GM21737 (cell line): ENCODE measurements at regions not wholly inside any gene's neighbourhood (a gene's known extent, or its start where the extent isn't known, plus 50 kb on each side); places are given as distances from the start of the nearest gene placed in this dataset.

Experiments
- ATAC-seq: cut with Tn5 transposase; IDR thresholded peaks from one replicate; pipeline ENCODE4 v1.9.1; 2021; ENCODE audit warnings: mild to moderate bottlenecking, moderate library complexity; ENCODE audit not compliant: unreplicated experiment

DNA sequence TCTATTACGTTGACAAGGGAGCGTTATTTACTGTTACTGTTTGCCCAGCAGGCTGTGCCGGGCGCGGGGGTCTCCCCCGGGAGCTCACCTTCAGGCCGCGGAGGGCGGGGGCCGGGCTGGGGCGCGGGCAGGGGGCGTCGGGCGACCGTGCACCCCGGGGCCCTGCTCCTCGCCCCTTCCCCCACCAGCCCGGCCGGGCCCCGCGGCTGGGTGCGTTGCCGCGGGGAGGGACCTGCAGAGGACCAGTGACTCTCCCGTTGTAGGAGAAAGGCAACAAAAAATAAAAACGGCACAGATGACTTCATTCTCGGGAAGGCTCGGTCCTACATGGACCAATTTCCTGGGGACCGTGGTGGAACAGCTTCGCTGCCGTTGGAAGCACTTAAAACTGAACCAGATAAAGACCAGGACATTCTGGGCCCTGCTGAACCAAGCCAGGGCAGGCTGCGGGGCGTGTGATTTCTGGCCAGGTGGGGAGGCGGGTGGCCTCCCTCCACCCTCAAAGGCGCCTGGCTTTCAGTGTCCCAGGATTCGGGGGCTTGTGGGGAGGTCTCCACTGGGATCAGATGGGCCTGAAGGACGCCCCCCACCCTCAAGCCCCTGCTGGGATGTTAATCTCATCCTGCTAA is 57.4 kb downstream of the IGLL1 start:
- no peak for ATAC-seq

DNA sequence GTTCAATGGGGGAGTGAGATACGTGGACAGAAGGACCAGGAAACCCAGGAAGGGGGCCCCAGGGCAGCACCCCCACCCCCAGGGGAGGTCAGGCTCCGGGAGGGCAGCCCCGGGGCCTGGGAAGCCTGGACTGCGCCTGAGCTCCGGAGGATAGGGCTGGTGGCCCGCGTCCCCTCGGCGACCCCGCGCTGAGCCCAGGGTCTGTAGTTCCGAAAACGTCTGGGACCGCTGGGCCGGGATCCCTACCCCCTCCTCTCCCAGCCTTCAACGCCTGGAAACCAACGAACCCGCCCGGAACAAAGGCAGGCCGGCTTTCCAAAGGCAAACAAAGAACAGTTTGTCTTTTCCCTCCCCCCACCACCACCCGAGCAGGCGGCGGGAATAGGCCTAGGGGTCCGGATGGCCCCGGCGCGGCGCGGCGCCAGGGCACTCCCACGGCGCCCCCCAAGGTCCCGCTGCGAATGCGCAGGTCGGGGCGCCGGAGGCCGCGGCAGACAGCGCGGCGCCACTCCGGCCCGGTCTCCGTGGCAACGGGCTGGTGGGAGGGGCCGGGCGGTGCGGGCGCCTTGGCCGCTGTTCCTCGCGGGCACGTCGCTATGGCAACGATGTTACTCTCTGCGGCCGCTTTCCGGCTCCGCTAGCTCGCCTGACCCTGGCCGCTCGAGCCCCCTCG is 58.5 kb downstream of the IGLL1 start:
- ATAC-seq = peak; percentile 66

DNA sequence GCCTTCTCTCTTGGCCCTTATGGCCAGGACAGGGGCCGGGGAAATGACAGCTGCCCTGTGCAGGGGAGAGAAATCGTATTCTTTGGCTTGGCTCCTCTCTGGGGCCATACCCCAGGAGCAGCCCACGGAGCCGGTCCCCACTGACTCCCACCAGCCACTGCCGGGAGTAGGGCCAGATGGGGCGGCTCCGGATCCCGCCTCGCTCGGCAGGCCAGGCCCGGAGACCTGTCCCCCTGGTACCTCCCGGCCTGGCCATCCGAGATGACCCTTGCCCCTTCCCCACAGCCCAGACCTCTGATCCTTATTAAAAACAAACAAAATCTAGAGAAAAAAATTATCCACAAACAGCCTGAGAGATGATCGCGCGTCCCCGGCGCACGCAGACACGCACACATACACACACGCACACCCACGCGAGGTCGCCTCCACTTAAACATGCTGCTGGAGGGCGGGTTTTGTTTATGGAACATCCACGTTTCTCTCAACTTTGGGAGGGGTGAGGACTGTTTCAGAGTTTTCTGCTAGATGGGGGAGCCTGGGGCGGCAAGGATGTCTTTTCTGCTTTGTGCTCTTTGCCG is 59.1 kb downstream of the IGLL1 start:
- ATAC-seq = no peak

DNA sequence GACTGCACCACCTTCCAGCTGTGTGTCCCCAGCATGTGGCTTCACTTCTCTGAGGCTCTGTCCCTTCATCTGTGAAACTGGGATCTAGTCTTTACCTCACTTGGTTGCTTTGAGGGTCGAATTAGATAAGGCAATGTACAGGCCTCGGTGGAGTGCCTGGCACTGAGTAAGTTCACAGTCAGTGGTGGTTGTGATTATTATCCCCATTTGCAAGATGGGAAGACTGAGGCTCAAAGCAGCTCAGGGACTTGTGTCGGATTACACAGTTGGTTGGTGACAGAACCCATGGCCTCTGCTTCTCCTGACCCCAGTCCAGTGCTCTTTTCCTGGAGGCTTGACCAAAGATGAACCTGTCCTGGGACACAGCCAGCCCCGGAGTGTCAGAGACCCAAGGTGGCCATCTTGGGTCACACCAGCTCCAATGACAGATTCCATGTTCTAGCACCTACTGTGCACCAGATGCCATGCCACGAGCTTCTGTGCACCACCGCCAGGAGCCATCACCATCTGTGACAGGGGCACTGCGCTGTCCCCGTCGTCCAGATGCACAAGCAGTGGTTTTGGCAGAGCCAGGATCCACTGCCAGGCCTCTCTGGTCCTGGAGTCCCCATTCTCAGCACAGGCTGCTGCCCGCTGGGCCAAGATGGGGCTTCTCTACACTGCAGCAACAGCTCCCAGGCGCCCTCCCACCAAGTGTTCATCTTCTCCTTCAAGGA is 60.5 kb downstream of the IGLL1 start:
- ATAC-seq = no peak

DNA sequence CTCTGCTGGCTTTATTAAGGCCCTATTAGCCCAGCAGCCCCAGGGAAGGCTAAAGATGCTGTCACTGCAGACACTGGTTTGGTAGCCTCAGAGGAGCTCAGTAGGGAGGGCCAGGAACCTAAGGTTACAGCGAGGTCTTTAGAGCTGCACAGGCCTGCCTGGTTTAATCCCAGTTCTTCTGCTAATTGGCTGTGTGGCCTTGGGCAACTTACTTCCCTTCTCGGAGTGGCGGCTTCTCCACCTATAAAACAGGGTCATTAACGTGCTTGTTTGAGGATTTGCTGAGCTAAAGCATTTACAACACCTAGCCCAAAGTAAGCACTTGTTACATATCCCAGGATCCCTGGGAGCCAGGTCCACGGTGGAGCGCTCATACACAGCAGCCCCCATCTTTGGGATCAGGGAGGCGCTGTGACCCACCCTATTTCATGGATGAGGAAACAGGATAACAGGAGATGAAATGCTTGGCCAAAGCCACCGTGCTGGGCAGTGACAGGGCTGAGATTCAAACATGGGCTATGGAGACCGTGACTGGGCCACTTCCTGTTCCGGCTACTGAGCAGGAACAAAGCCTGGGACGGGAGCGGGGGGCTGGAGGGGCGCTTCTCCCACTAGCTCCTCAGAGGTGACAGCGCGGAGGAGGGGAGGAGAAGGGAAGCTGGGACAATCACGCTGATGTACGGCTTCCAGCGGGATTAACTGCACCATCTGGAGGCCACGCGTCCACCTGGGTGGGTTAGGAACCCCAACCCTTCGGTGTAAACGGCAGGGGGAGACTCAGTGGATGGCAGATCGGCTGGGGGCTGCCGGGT is 61.5 kb downstream of the IGLL1 start:
- no peak for ATAC-seq

DNA sequence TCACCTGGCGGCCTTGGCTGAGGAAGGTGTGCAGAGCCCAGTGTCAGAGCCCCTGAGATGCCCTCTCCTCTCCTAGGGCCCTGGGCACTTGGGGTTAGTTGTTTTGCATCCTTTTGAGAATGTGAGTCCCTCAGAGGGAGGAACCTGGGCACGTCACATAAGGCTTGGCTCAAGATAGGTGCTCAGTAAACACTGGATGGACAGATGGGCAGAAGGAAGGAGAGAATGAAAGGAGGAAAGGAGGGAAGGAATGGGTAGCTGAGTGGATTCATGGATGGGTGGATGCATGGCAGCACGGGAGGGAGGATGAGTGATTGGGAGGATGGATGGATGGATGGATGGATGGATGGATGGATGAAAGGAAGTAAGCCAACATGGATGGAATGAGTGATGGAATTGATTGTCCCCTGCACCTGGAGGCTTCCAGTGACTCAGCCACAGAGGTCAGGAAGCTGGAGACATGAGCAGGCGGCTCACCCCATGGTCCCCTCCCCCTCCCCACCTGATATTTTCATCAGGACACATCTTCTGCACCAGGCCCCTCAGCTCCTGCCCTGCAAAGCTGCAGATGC is 62.2 kb downstream of the IGLL1 start:
- no peak for ATAC-seq

DNA sequence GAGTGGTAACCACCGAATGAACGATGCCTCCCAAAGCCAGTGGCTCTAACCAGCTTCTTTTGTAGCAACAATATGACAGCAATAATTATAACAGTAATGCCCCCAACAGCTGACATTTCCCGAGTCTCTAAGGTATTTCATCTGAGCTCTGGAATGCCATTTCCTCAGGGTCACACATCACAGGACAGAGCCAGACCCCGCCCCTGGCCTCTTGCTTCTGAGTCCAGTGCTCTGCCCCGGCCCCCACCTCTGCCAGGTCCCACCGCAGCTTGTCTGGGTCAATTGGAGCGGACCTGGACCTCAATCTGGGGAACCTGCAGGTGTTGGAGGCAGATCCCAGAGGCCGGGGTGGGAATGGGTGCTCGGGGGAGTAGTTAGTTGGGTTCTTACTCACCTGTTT is 63.8 kb downstream of the IGLL1 start:
- no peak for ATAC-seq

DNA sequence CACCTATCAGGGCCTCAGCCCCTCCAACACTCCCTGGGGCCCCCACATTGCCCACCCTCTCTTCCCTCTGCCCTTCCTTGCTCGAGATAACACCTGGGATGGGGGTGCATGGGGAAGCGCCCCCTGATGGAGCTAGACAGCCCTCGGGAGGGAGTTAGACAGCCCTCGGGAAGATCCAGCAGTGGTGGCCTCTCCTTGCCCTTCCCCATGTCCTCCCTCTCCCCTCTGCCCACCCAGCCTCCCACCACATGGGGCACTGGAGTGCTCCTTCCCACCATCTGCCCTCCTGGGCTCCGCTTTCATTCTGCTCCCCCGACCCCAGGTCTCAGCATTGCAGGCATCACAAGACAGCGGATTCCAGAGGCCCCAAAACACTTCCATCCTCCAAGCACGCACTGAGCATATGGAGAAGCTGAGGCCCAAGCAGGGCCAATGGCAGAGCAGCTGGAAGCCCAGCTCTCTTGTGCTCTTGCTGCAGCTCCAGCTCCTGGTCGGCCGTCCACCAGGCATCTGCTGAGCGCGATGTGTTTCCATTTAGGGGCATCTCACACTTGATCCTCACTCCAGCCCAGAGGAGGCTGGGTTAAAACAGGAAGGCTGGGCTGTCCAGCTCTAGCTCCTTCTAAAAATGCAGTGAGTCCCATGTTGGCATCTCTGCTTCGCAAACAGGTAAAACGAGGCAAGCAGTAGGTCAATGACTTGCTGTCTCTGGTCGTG is 65.6 kb downstream of the IGLL1 start:
- no peak for ATAC-seq

DNA sequence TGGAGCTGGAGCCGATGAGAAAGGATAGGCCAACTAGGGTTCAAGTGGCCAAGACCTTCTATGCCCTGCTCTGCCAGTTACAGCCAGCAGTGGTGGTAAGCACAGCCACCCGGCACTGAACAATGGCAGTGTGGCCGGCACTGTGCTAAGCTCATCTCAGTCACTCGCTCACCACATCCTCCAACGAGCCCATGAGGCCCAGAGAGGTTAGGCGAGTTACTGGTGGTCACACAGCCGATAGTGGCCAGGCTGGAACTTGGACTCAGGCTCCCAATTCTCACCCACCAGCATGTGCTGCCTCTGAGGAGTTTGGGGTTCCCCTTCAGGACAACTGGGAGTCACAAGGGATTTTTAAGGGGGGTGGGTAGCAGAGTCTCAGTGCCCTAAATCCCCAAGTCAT is 66.4 kb downstream of the IGLL1 start:
- no peak for ATAC-seq

DNA sequence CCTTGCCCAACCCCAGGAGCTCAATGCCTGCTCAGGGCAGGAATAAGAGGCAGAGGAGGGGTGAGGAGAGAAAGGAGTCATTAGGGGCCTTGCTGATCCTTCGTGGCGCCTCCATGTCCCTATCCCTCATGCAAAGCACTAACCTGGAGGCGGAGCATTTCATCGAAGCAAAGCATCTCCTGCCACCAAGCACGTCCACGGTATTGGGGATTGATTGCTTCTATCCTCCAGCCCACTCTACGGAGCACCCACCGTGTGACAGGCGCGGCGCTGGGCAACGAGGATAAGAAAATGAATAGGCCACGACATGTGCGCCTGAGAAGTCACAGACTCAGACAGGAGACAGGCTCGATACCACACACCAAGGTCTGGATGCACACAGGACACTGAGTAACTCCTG is 67.0 kb downstream of the IGLL1 start:
- no peak for ATAC-seq

DNA sequence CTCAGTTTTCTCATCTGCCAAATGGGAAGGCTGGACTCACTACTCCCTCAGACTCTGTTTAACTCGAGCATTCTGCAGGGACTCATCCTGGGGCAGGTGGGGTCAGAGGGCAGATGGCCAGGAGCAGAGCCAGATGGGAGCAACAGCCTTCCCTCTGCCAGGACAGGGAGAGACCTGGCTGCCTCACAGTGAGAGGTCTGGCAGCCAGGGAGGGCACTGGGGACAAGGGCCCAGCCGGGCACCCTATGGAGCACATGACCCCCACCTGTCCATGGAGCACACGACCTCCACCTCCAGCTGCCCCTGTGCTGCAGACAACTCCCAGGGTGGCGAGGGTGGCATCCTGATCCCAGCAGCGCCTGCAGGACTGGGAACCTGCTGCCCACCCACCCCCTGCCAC is 67.4 kb downstream of the IGLL1 start:
- no peak for ATAC-seq

DNA sequence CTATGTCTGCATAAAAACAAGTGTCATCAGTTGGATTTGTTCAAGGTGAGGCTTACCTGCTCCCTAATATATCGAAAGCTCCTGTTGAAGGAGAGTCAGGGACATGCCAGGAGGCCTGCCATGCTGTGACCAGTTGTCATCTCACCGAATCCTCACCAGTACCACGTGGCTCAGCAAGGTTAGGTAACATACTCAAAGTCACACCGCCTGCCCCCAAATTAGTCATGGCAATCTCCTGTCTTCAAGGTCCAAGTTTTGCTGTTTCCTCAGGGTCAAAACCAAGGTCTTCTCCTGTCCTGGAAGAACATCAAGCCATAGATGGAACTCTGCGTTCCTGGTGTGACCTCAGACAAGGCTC is 67.8 kb downstream of the IGLL1 start:
- no peak for ATAC-seq

DNA sequence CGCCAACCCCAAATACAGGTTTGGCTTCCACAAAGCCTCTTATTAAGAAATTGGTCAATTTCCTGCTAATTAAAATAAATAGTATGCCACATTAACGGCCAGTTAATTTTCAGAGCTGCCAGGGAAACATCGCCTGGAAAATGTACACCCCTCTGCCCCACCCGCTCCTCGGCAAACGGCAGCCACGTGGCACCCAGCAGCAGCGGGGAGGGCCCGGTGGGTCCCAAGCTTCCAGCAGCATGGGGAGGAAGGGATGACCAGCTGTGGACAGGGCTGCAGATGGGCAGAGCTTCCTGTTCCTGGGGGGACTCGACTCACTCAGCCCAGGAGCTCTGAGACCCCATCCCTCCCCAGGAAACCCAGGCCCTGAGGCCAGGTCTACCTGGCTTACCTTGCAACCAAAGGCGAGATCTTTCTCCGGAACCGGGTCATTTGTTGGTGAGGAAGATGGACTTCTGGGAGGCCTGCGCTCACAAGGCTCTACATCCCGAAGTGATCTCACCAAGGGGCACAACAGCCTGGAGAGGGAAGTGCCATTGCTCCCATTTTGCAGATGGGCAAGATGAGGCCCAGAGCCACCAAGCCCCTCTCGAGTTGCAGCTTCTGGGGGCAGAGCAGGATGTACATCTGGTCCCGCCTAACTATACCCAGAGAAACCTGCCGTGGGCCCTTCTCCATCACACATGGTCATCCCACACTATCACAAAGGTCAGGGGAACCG is 68.3 kb downstream of the IGLL1 start:
- ATAC-seq = no peak

DNA sequence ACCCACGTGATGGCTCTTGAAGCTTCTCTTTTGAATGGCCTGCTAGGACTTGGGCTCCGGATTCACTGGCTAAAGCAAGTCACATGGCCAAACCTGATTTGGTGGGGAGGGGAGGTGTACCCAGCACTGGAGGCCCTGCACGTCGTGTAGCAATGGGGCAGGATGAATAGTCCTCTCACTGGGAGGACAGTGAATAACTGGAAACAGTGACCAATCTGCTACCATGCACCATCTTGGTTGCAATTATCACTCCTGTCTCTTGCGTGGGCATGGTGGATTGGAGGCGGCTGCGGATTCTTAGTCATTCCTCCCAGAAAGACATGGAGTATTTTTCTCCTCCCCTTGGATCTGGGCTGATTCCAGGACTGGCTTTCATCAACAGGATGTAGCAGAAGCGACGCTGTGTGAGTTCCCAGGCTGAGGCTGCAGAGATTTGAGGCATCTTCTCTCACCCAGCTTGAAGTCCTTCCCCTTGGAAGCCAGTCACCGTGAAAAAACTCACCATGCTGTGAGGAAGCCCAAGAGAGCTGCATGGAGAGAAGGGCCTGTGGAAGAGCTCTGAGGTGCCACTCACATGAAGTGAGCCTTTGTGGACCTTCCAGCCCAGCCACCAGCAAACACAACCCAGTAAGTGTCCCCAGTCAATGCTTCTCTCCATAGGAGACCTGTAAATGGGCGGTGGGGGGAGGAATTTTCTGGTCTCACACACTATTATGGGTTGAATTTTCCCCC is 70.4 kb downstream of the IGLL1 start:
- ATAC-seq = no peak

DNA sequence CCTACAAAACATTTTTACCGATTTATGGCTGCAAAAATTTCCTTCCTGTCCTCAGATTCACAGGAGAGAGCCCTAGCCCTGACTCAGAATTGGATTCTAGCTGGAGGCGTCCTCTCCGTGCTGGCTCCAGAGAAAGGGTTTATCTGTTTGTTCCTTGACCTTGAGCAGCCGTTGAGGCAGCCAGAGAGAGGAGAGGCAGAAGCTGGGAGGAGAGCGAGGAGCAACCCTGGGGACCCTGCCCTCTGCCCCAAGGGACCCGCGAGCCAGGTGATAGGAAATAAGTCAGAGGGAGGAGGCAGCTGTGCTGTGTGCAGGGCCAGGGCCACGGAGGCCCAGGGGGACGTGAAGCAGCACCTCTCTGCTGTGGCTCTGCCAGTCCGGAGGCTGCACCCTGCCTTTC is 75.6 kb downstream of the IGLL1 start:
- ATAC-seq = no peak

DNA sequence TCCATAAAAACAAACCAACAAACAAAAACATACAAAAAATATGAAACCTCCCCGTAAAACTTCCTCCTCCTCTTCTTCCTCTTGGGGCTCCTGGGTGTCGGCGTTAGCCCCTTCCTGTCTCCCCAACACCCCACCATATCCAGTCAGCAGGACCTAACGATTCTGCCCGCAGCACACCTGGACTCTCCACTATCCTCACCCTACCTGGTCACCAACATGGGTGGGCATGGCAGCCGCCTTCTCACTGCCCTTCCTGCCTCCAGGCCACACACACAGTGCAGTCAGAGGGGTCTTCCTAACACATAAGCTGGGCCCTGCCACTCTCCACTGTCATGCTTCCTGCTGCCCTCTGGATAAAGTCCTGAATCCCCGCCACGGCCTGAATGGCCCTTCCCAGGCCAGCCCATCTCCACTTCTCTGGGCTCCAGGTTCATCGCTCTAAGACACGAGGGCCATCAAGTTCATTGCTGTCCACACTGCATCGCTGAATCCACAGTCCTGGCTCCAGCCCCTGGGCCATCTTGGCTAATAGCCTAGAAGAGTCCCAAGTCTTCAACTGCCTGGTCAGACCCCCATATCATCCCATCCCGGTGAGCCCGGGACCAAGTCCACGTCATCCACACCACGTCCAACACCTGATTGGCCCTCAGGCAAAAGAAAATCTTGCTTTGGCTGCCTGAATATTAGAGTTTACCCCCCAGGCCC is 76.2 kb downstream of the IGLL1 start:
- no peak for ATAC-seq

DNA sequence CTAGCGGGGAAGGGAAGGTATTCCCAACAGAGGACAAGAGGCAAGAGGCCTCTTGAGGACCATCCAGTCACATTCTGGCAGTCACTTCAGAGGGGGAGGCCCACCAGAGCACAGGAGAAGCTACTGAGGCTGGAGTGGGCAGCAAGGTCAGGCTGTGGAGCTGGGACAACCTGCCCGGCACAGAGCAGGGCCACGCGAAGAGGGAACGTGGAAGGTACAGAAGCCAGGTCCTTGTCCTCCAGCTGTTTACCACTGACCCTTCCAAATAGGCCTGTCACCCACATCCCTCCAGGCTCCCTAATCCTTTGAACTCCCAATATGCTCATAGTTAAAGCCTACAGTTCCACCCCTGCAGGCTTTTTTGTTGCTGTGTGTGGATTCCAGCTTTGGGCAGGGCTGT is 76.9 kb downstream of the IGLL1 start:
- no peak for ATAC-seq

DNA sequence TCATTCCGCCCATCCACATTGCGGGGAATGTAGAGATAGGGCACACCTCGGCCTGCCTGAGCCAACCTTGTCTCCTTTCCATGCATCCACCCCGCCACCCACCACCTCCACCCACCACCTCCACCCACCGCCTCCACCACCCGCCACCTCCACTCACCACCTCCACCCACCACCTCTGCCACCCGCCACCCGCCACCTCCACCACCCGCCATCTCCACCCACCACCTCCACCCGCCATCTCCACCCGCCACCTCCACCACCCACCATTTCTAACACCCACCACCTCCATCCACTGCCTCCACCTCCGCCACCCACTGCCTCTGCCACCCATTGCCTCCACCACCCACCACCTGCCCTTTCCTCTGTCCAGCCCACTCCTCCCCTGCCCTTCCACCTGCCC is 78.4 kb downstream of the IGLL1 start:
- no peak for ATAC-seq
